Fibroblast of skin of right biceps (primary cell): ENCODE measurements at regions not wholly inside any gene's neighbourhood (a gene's known extent, or its start where the extent isn't known, plus 50 kb on each side); places are given as distances from the start of the nearest gene placed in this dataset.
"Not testable (repeated sequence)": the region's sequence is repeated elsewhere in the genome, so short reads cannot be mapped to it uniquely, and the experiment has no call there.

Experiments used
- DNase-seq: peaks from one replicate; pipeline ENCODE4 v3.0.0-alpha.2; 2013

DNA sequence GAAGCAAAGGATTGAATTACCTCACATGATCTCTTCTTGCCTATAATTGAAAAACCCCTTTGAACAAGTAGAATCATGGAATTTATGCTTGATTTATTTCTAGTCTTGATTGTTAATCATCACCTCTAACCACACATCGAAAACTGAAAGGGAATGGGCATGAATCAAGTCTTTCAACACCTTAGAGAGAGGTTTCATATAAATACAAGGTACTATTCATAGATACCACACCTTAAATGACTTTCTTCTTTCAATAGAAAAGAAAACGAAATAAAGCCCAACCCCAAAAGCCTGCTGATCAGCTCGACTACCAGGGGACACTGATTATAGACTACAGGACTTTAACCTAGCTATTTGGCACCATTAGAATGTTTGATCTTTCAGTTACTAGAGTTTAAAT, 128.6 kb upstream of the PTPRZ1 start:
- no peak for DNase-seq

DNA sequence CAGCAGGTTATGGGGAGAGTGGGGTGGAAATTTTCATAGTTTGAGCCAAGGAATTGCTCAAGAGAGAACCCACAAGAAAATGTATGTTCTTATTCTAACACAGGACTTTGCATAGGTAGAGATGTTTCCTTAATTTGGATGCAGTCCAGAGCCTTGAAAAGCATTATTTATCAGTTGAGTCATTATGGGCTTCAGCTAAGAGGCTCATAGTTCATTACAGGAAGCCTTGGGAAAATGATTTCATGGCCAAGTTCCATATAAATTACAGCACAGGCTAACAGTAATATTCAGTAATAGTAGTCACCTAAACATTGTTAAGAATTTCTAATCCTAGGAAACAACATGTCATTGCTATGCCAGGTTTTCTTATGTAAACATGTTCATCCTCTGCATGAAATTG, 131.1 kb upstream of the PTPRZ1 start:
- peak; percentile 17 for DNase-seq

DNA sequence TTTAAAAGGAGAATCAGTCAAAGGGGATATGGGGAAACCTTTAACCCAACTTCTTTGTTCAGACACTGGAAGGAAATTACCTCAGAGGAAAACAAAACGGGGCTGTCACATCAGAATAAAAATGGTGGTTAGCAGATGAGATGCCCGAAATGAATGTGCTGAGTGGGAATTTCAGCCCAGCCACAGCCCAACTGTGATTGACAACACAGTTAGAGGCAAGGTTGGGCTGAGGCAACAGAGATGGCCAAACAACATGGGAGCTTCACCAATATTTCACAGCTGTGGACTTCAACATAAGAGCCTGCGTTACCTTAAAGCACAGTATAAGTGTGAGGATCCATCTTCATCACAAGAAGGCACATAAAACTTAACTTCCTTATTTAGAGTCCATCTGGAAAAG, 133.5 kb upstream of the PTPRZ1 start:
- no peak for DNase-seq

GRCh38 chr7:121730869-121731268, 142.1 kb upstream of the PTPRZ1 start:
- DNase-seq, result no peak

GRCh38 chr7:121714559-121715303, 158.2 kb upstream of the PTPRZ1 start:
- DNase-seq, result no peak

GRCh38 chr7:121712961-121713360, 160.0 kb upstream of the PTPRZ1 start:
- not testable (repeated sequence) for DNase-seq

GRCh38 chr7:121697731-121698316, 175.1 kb upstream of the PTPRZ1 start:
- no peak for DNase-seq

DNA sequence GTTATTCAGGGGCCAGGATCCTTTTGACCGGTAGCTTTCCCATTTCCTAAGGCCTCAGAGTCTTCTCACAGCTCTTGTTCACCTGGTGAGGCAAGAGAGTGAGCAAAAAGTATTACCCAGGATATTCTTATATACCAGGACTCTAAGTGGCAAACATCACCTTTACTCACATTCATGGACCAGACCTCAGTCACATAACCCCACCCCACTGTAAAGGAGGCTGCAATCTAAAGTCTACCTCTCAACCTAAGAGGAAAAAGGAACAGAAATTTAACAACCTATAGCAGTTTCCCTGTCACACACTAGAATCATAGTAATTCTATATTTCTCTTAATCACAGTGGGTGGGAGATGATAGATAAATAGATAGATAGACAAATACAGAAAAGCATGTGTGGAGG, 176.0 kb upstream of the PTPRZ1 start:
- DNase-seq, result no peak

- DNase-seq, result no peak
These were observed 183.2 kb upstream of the PTPRZ1 start for GRCh38 chr7:121689749-121690148.

GRCh38 chr7:121681700-121682099, 191.3 kb upstream of the PTPRZ1 start:
- DNase-seq, result no peak

DNA sequence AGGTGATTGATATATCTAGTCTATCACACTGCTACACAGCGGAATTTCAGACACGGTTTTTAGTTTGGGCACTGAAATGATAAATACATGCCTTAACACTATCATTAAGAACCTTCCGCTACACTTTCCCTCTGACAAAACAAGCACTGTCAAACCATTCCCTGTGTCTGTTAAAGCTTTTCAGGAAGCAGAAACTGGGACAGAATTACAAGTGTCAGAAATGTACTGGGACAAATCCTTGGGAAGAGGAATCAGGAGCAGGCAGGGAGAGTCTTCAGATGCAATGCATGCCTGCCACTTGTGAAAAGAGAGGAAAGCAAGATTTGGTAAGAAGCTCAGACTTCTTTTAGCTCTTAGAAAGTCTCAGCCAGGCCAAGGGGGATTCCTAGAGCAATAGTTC, 196.8 kb upstream of the PTPRZ1 start:
- no peak for DNase-seq

DNA sequence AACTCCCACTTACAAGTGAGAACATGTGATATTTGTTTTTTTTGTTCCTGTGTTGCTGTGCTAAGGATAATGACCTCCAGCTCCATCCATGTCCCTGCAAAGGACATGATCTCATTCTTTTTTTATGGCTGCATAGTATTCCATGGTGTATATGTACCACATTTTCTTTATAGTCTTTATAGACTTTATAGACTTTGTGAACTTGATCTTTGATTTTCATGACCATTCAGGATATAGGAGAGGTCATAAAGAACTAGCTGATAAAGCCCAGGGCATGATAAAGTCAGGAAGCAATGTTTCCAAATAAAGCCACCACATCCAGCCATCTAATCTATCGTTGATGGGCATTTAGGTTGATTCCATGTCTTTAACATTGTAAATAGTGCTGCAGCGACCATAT, 198.5 kb upstream of the PTPRZ1 start:
- not testable (repeated sequence) for DNase-seq

DNA sequence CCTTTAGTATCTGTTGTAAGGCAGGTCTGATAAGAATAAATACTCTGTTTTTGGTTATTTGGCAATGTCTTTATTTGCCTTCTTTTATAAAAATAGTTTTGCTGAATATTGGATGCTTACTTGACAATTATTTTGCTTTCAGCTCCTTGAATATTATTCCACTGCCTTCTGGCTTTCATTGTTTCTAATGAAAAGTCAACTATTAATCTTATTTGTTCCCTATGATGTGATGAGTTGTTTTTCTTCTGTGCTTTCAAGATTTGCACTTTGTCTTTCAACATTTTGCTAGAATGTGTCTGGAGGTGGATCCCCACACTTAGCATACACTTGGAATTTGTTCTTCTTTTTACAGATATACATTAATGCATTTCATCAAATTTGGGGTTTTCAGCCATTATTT, 203.8 kb upstream of the PTPRZ1 start:
- DNase-seq, result no peak

DNA sequence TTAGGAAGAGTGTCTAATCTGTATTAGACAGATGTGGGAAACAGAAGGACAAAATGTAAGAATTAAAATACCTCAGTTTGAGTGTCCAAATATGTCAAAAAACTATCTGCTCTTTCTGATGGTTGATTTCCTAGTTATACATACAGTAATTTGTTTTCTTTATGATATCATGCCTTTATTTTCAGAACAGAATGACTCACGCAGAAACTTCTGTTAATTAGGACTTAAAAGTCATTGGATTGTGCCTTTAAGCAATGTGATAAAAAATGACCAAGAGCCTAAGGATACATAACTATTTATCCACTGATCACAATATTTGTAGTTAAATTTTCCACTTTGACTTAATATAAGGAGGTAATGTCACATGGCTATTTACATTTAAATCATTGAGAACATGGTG, 206.7 kb upstream of the PTPRZ1 start:
- no peak for DNase-seq

GRCh38 chr7:121643320-121643719, 229.6 kb upstream of the PTPRZ1 start:
- no peak for DNase-seq

GRCh38 chr7:121639705-121640104, 233.3 kb upstream of the PTPRZ1 start:
- DNase-seq, result no peak

DNA sequence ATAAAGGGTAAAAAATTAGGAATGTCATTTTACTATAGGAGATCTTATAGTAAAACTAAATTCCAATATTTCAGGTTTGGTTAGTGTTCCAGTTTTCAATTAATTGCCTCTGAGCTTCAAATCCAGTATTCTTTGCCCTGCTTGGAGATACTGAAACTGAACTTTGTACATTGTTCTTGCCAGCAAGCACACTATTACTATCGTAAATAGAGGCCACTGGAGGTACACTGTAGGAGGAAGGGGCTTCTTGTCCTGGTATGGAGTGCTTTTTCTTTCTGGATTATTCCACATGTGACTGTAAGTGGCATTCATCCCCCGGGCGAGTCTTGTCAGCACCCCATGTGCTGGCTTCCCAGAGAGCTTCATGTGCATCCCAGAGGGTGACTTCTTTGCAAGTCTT, 234.7 kb upstream of the PTPRZ1 start:
- no peak for DNase-seq

DNA sequence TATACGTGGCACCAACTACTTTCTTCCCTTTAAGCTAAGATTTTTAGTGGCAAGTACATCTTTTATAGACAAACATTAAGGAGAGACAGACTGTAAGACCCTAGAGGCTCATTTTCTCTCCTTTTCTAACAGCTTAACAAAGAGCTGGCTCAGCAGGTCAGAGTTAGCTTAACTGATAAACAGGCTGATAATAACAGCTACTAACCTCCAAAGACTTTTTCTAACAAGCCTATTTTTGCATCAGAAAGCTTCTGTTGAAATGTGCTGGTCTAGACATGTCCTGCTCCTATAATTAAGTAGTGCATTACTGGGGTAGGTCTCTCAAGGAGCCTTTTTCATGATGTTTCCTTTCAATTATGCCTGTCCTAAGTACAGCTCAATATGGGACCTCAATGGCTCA, 238.2 kb upstream of the FAM3C start:
- no peak for DNase-seq

DNA sequence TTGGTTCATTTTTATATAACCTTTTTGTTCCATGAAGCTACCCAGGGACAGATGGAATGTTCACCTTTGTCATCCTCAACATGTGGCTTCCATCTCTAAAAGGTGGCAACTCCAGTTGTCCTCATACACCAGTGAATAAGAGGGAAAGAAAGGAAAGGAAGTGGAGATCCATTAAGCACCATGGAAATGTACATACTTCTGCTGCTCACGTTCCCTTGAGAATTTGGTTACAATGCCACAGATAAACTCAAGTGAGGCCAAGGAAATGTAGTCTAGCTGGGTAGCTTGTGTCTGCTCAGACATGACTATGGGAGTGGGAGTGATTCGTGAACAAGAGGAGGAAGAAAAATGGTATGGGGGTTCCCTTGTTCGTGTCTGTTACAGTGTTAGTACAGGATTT, 237.1 kb upstream of the FAM3C start:
- peak; percentile 6 for DNase-seq

DNA sequence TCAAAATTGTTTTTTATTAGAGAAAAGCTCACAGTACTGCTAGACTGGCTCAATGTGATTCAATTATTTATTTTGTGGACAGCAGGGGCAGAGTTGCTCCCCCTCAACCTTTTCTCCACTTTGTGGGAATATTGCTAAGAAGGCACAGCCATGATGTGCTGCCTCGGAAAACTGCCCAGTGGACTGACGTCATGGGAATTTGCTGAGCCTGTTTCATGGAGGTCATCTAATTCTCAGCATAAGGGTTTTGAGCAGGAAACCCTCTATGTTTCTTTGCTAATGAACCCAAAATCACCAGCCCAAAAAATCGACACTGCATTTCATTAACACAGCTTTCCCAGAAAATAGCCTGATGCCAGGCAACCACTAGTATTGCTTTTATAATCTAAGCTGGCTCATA, 228.8 kb upstream of the FAM3C start:
- DNase-seq, result no peak

DNA sequence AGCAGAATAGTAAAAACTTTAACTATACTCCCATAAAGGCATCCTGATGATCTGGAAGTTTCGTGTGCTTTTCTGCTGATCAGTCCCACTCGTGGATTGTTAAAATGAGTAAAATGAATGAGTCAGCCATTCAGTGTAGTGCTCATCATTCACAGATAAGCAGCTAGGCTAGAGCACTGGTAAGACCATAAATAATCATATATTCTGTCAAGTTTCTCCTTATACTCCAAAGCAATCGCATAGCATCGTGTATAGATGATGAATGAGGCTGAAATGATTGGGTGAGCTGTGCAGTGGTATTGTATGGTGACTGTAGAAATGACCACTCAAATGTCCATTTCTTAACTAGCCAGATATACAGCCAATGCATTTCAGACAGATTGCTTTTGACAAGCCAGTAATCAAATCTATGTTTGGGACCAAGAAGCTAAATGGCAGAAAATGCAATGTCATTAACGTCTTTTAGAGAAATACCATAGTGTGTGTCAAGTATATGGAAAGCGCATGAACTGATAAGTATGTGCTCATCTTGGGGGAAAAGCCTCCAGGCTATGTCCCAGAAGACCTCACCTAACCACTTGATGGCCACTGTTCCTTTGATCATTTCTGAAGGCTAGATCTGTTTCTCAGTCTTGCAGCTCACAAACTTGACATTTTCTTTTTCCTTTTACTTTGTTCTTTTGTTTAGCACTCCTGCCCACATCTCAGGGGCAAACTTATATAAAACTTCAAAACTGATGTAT, 227.2 kb upstream of the FAM3C start:
- DNase-seq, result peak; percentile 2

- peak; percentile 41 for DNase-seq
These were observed 225.8 kb upstream of the FAM3C start for GRCh38 chr7:121621937-121622336.

DNA sequence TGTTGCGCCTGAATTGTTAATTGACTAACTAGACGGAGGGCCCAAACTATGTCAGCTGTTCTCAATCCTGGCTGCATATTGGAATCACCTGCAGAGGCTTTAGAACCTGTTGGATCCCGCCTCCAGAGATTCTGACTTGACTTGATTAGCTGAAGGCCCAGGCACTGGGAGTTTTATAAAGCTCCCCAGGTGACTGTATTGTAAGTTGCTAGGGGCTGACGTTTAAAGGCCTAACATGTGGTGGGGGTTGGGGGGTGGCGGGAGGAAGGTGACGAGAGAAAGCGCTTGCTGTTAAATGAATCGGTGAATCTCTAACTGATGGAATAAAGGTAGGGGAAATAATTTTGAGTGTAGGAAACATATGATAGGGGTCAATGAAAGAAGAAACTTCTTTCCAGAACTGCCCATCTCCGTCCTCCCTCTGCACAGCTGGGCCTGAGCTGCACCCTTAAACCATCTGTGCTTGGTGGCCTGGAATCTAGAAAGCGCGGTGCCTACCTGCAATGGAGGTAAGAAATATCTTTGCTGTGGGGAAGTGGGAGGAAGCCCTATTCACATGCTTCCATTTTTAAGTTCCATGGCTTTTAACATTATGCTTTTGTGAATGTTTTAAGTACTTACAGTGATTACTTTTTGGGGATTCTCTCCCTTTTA, 225.0 kb upstream of the FAM3C start:
- no peak for DNase-seq

DNA sequence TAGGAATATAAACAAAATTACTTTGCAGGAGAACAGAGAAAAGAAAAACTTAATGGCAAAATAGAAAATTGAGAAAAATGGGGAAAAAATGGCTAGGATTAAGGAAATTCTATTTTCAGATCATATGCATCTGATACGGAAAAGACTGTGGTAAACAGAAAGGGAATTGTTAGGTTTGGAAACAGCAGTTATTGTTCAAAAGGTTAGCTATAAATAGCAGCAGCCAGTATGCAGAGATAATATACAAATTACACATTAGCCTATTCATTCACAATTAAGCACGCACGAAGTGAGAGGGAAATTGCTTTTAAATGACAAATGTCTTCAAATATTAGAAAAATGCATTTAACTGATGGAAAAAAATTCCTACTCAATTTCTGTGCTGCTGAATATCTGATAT, 224.1 kb upstream of the FAM3C start:
- DNase-seq, result peak; percentile 12
